GM12878 (cell line): ENCODE measurements at regions not wholly inside any gene's neighbourhood (a gene's known extent, or its start where the extent isn't known, plus 50 kb on each side); places are given as distances from the start of the nearest gene placed in this dataset.

Experiments
- BHLHE40 ChIP-seq, 2 experiments: fragments of 450-650 bp in 1 of 2; IDR thresholded peaks; 2 replicates each; pipeline ENCODE4 v1.6.1; 2011 to 2017; ENCODE audit warnings: low read depth in 2 of 2, borderline replicate concordance in 1 of 2, improper control_type of control experiment in 1 of 2, low read length in 1 of 2, mild to moderate bottlenecking in 1 of 2
- BMI1 ChIP-seq: fragments of 450-650 bp; IDR thresholded peaks from 2 replicates; pipeline ENCODE4 v1.6.1; 2016; ENCODE audit warnings: mild to moderate bottlenecking, moderate library complexity, borderline replicate concordance
- CHD1 ChIP-seq: IDR thresholded peaks from 2 replicates; pipeline ENCODE4 v1.6.1; 2012; ENCODE audit warnings: low read depth, low read length, improper control_type of control experiment
- HCFC1 ChIP-seq: fragments of 150-350 bp; IDR thresholded peaks from 2 replicates; pipeline ENCODE4 v1.6.1; 2014; ENCODE audit warnings: low read length
- HSF1 ChIP-seq: fragments of 150-350 bp; IDR thresholded peaks from 2 replicates; pipeline ENCODE4 v1.6.1; 2014; ENCODE audit warnings: mild to moderate bottlenecking, low read depth, low read length
- KAT2A ChIP-seq: conservative IDR thresholded peaks from 2 replicates; pipeline ENCODE4 v1.6.1; 2011; ENCODE audit warnings: low read depth, low read length; ENCODE audit not compliant: control insufficient read depth
- MEF2B ChIP-seq: fragments of 450-650 bp; IDR thresholded peaks from 2 replicates; pipeline ENCODE4 v1.6.1; 2018; ENCODE audit warnings: mild to moderate bottlenecking, moderate library complexity; ENCODE audit not compliant: partially characterized antibody, poor library complexity, severe bottlenecking
- NFYA ChIP-seq: IDR thresholded peaks from 2 replicates; pipeline ENCODE4 v1.6.1; 2011; ENCODE audit warnings: low read depth, mild to moderate bottlenecking, low read length, improper control_type of control experiment, borderline replicate concordance
- PAX8 ChIP-seq: fragments of 450-650 bp; IDR thresholded peaks from 2 replicates; pipeline ENCODE4 v1.6.1; 2017; ENCODE audit warnings: mild to moderate bottlenecking, moderate library complexity
- POLR2A ChIP-seq: IDR thresholded peaks from 2 replicates; pipeline ENCODE4 v1.6.1; 2011; ENCODE audit warnings: low read depth, mild to moderate bottlenecking, low read length
- RCOR1 ChIP-seq: conservative IDR thresholded peaks from 2 replicates; pipeline ENCODE4 v1.6.1; 2012; ENCODE audit warnings: low read depth, low read length, improper control_type of control experiment
- SREBF1 ChIP-seq: IDR thresholded peaks from 2 replicates; pipeline ENCODE4 v1.6.1; 2012; ENCODE audit warnings: mild to moderate bottlenecking, low read length
- ZSCAN29 ChIP-seq: fragments of 450-650 bp; IDR thresholded peaks from 2 replicates; pipeline ENCODE4 v1.6.1; 2017; ENCODE audit warnings: mild to moderate bottlenecking, moderate library complexity
- TF ChIP-seq, protein P1 (sequence below): fragments of 450-650 bp; formaldehyde crosslinking; IDR thresholded peaks from 2 replicates; pipeline ENCODE4 v1.4.0; 2022; ENCODE audit warnings: mild to moderate bottlenecking, moderate library complexity
- TF ChIP-seq, protein P2 (sequence below): fragments of 450-650 bp; IDR thresholded peaks from 2 replicates; pipeline ENCODE4 v1.6.1; 2017; ENCODE audit warnings: mild to moderate bottlenecking, moderate library complexity
- TF ChIP-seq, protein P3 (sequence below): fragments of 450-650 bp; IDR thresholded peaks from 2 replicates; pipeline ENCODE4 v1.6.1; 2016; ENCODE audit warnings: mild to moderate bottlenecking, moderate library complexity, borderline replicate concordance

- TF ChIP-seq CHD1 (no peak), KAT2A (no peak), HSF1 (no peak), HCFC1 (no peak; the same call in 1 of the 2 replicates), NFYA (no peak), MEF2B (peak; percentile 85), BHLHE40 (IDR thresholded peaks at IDR 0.05; ENCODE audit: borderline replicate concordance in 1 of 2, low read depth in 2 of 2, low read length in 1 of 2) (peak; percentile 24 to 71; a peak in 3 of 4 replicates), ZSCAN29 (no peak), POLR2A (peak; percentile 84), BMI1 (no peak), RCOR1 (no peak), PAX8 (no peak), SREBF1 (no peak)
- TF ChIP-seq, protein P1, sequence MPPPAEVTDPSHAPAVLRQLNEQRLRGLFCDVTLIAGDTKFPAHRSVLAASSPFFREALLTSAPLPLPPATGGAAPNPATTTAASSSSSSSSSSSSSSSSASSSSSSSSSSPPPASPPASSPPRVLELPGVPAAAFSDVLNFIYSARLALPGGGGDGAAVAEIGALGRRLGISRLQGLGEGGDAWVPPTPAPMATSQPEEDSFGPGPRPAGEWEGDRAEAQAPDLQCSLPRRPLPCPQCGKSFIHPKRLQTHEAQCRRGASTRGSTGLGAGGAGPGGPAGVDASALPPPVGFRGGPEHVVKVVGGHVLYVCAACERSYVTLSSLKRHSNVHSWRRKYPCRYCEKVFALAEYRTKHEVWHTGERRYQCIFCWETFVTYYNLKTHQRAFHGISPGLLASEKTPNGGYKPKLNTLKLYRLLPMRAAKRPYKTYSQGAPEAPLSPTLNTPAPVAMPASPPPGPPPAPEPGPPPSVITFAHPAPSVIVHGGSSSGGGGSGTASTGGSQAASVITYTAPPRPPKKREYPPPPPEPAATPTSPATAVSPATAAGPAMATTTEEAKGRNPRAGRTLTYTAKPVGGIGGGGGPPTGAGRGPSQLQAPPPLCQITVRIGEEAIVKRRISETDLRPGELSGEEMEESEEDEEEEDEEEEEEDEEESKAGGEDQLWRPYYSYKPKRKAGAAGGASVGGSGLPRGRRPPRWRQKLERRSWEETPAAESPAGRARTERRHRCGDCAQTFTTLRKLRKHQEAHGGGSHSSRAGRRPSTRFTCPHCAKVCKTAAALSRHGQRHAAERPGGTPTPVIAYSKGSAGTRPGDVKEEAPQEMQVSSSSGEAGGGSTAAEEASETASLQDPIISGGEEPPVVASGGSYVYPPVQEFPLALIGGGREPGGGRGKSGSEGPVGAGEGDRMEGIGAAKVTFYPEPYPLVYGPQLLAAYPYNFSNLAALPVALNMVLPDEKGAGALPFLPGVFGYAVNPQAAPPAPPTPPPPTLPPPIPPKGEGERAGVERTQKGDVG (CRISPR knock-in tag): no peak
- TF ChIP-seq, protein P2, sequence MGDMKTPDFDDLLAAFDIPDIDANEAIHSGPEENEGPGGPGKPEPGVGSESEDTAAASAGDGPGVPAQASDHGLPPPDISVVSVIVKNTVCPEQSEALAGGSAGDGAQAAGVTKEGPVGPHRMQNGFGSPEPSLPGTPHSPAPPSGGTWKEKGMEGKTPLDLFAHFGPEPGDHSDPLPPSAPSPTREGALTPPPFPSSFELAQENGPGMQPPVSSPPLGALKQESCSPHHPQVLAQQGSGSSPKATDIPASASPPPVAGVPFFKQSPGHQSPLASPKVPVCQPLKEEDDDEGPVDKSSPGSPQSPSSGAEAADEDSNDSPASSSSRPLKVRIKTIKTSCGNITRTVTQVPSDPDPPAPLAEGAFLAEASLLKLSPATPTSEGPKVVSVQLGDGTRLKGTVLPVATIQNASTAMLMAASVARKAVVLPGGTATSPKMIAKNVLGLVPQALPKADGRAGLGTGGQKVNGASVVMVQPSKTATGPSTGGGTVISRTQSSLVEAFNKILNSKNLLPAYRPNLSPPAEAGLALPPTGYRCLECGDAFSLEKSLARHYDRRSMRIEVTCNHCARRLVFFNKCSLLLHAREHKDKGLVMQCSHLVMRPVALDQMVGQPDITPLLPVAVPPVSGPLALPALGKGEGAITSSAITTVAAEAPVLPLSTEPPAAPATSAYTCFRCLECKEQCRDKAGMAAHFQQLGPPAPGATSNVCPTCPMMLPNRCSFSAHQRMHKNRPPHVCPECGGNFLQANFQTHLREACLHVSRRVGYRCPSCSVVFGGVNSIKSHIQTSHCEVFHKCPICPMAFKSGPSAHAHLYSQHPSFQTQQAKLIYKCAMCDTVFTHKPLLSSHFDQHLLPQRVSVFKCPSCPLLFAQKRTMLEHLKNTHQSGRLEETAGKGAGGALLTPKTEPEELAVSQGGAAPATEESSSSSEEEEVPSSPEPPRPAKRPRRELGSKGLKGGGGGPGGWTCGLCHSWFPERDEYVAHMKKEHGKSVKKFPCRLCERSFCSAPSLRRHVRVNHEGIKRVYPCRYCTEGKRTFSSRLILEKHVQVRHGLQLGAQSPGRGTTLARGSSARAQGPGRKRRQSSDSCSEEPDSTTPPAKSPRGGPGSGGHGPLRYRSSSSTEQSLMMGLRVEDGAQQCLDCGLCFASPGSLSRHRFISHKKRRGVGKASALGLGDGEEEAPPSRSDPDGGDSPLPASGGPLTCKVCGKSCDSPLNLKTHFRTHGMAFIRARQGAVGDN: peak; percentile 97
- TF ChIP-seq, protein P3, sequence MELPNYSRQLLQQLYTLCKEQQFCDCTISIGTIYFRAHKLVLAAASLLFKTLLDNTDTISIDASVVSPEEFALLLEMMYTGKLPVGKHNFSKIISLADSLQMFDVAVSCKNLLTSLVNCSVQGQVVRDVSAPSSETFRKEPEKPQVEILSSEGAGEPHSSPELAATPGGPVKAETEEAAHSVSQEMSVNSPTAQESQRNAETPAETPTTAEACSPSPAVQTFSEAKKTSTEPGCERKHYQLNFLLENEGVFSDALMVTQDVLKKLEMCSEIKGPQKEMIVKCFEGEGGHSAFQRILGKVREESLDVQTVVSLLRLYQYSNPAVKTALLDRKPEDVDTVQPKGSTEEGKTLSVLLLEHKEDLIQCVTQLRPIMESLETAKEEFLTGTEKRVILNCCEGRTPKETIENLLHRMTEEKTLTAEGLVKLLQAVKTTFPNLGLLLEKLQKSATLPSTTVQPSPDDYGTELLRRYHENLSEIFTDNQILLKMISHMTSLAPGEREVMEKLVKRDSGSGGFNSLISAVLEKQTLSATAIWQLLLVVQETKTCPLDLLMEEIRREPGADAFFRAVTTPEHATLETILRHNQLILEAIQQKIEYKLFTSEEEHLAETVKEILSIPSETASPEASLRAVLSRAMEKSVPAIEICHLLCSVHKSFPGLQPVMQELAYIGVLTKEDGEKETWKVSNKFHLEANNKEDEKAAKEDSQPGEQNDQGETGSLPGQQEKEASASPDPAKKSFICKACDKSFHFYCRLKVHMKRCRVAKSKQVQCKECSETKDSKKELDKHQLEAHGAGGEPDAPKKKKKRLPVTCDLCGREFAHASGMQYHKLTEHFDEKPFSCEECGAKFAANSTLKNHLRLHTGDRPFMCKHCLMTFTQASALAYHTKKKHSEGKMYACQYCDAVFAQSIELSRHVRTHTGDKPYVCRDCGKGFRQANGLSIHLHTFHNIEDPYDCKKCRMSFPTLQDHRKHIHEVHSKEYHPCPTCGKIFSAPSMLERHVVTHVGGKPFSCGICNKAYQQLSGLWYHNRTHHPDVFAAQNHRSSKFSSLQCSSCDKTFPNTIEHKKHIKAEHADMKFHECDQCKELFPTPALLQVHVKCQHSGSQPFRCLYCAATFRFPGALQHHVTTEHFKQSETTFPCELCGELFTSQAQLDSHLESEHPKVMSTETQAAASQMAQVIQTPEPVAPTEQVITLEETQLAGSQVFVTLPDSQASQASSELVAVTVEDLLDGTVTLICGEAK: no peak; the same call in 1 of the 2 replicates
Observed at GRCh38 chr1:25033828-25034705, 104.0 kb upstream of the RUNX3 start (continued).
